MM.1S (cell line): ENCODE measurements at regions not wholly inside any gene's neighbourhood (a gene's known extent, or its start where the extent isn't known, plus 50 kb on each side); places are given as distances from the start of the nearest gene placed in this dataset.

Experiments
- CTCF ChIP-seq: fragments of 300-600 bp; sonication (generic); IDR thresholded peaks from 2 replicates; pipeline ENCODE4 v1.5.1; 2016; ENCODE audit warnings: antibody characterized with exemption, low read length, mixed read lengths
- EZH2 ChIP-seq: fragments of 300-600 bp; sonication (generic); optimal IDR thresholded peaks from 2 replicates; pipeline ENCODE3; 2017; ENCODE audit warnings: low read depth, mild to moderate bottlenecking, antibody characterized with exemption, low read length, mixed read lengths
- EZH2phosphoT487 ChIP-seq: fragments of 300-600 bp; sonication (generic); IDR thresholded peaks from 2 replicates; pipeline ENCODE4 v1.6.1; 2018; ENCODE audit warnings: antibody characterized with exemption, low read length

- TF ChIP-seq CTCF (no peak), EZH2 (no peak), EZH2phosphoT487 (no peak)
These were observed 1050.0 kb downstream of the TBL1XR1 start for GRCh38 chr3:176147251-176147650.
